H9 (cell line): ENCODE measurements at regions not wholly inside any gene's neighbourhood (a gene's known extent, or its start where the extent isn't known, plus 50 kb on each side); places are given as distances from the start of the nearest gene placed in this dataset.

Experiments used
- DNase-seq: peaks from one replicate; pipeline ENCODE4 v3.0.0-alpha.2; 2017
- H2AFZ ChIP-seq: one replicate; pipeline ENCODE4 v1.6.1; 2013; ENCODE audit warnings: mild to moderate bottlenecking, low read length, control low read depth, moderate library complexity
- H2AK5ac ChIP-seq: 2 replicates; pipeline ENCODE4 v1.6.1; 2013; ENCODE audit warnings: low read length, control low read depth, mixed read lengths; ENCODE audit not compliant: insufficient read length
- H2BK120ac ChIP-seq: one replicate; pipeline ENCODE4 v1.6.1; 2013; ENCODE audit warnings: low read depth, mild to moderate bottlenecking, low read length, control low read depth, inconsistent platforms; ENCODE audit not compliant: poor library complexity, severe bottlenecking
- H2BK12ac ChIP-seq: 2 replicates; pipeline ENCODE4 v1.6.1; 2013; ENCODE audit warnings: low read length, control low read depth, mixed read lengths, low read depth; ENCODE audit not compliant: insufficient read length
- H2BK15ac ChIP-seq: 2 replicates; pipeline ENCODE4 v1.6.1; 2013; ENCODE audit warnings: low read depth, low read length, control low read depth
- H2BK20ac ChIP-seq: one replicate; pipeline ENCODE4 v1.6.1; 2013; ENCODE audit warnings: low read depth, mild to moderate bottlenecking, low read length, control low read depth, inconsistent platforms; ENCODE audit not compliant: poor library complexity, severe bottlenecking
- H2BK5ac ChIP-seq: 2 replicates; pipeline ENCODE4 v1.6.1; 2013; ENCODE audit warnings: low read length, control low read depth, mixed read lengths; ENCODE audit not compliant: insufficient read length
- H3K14ac ChIP-seq: 2 replicates; pipeline ENCODE4 v1.6.1; 2013; ENCODE audit warnings: low read length, control low read depth; ENCODE audit not compliant: insufficient read depth
- H3K18ac ChIP-seq: 2 replicates; pipeline ENCODE4 v1.6.1; 2013; ENCODE audit warnings: low read depth, mild to moderate bottlenecking, mixed read lengths, low read length, control low read depth; ENCODE audit not compliant: insufficient read length
- H3K23ac ChIP-seq: 2 replicates; pipeline ENCODE4 v1.6.1; 2013; ENCODE audit warnings: low read length, control low read depth, mixed read lengths, low read depth; ENCODE audit not compliant: insufficient read length
- H3K23me2 ChIP-seq: 2 replicates; pipeline ENCODE4 v1.6.1; 2013; ENCODE audit warnings: low read depth, mild to moderate bottlenecking, mixed read lengths, low read length, control low read depth; ENCODE audit not compliant: insufficient read length, poor library complexity, severe bottlenecking
- H3K27ac ChIP-seq: 2 replicates; pipeline ENCODE4 v1.5.1; 2013; ENCODE audit warnings: low read length, control low read depth, mixed read lengths, low read depth; ENCODE audit not compliant: insufficient read length
- H3K27me3 ChIP-seq: 2 replicates; pipeline ENCODE4 v1.6.1; 2013; ENCODE audit warnings: low read length, control low read depth, inconsistent platforms; ENCODE audit not compliant: insufficient read depth
- H3K4ac ChIP-seq: 2 replicates; pipeline ENCODE4 v1.6.1; 2013; ENCODE audit warnings: low read depth, mild to moderate bottlenecking, control low read depth, inconsistent platforms, low read length, moderate library complexity
- H3K4me1 ChIP-seq: 2 replicates; pipeline ENCODE4 v1.6.1; 2013; ENCODE audit warnings: low read length, control low read depth, inconsistent platforms; ENCODE audit not compliant: insufficient read depth
- H3K4me2 ChIP-seq: 2 replicates; pipeline ENCODE4 v1.6.1; 2013; ENCODE audit warnings: low read length, control low read depth, mixed read lengths; ENCODE audit not compliant: insufficient read length, insufficient read depth
- H3K56ac ChIP-seq: 2 replicates; pipeline ENCODE4 v1.6.1; 2013; ENCODE audit warnings: low read depth, mild to moderate bottlenecking, mixed read lengths, low read length, control low read depth; ENCODE audit not compliant: insufficient read length
- H3K79me1 ChIP-seq: 2 replicates; pipeline ENCODE4 v1.6.1; 2013; ENCODE audit warnings: low read depth, mild to moderate bottlenecking, moderate library complexity, low read length, control low read depth, inconsistent platforms; ENCODE audit not compliant: insufficient read depth, poor library complexity, severe bottlenecking
- H3K79me2 ChIP-seq: 2 replicates; pipeline ENCODE4 v1.6.1; 2013; ENCODE audit warnings: low read length, control low read depth, inconsistent platforms; ENCODE audit not compliant: insufficient read depth
- H3K9ac ChIP-seq: 2 replicates; pipeline ENCODE4 v1.6.1; 2013; ENCODE audit warnings: low read length, control low read depth, mixed read lengths; ENCODE audit not compliant: insufficient read length; ENCODE audit errors: extremely low read depth
- H3K9me3 ChIP-seq: one replicate; pipeline ENCODE4 v1.6.1; 2013; ENCODE audit warnings: low read depth, low read length, inconsistent platforms; ENCODE audit not compliant: control insufficient read depth
- H3T11ph ChIP-seq: one replicate; pipeline ENCODE4 v1.6.1; 2013; ENCODE audit warnings: mild to moderate bottlenecking, low read length, control low read depth, inconsistent platforms
- H4K20me1 ChIP-seq: one replicate; pipeline ENCODE4 v1.6.1; 2013; ENCODE audit not compliant: control insufficient read depth, insufficient read length, insufficient read depth
- H4K5ac ChIP-seq: 2 replicates; pipeline ENCODE4 v1.6.1; 2013; ENCODE audit warnings: low read depth, mild to moderate bottlenecking, mixed read lengths, low read length, control low read depth; ENCODE audit not compliant: insufficient read length
- H4K8ac ChIP-seq: replicated peaks from 2 replicates; pipeline ENCODE4 v1.6.1; 2013; ENCODE audit warnings: low read length, control low read depth, mixed read lengths, low read depth; ENCODE audit not compliant: insufficient read length
- H4K91ac ChIP-seq: 2 replicates; pipeline ENCODE4 v1.6.1; 2013; ENCODE audit warnings: low read depth, mild to moderate bottlenecking, moderate library complexity, mixed read lengths, low read length, control low read depth; ENCODE audit not compliant: insufficient read length
- H3K27ac Mint-ChIP-seq, 3 experiments: 2 replicates in 2 of 3; 3 replicates in 1 of 3; pipeline ENCODE4 v1.8.0; 2020 to 2021; ENCODE audit warnings: mixed read lengths in 3 of 3, mild to moderate bottlenecking in 1 of 3, moderate library complexity in 1 of 3
- H3K27me3 Mint-ChIP-seq: 2 replicates; pipeline ENCODE4 v1.8.0; 2021; ENCODE audit warnings: low read depth, mild to moderate bottlenecking, moderate library complexity, mixed read lengths
- H3K36me3 Mint-ChIP-seq, 3 experiments: 2 replicates in 2 of 3; 3 replicates in 1 of 3; pipeline ENCODE4 v1.8.0; 2020 to 2021; ENCODE audit warnings: low read depth in 3 of 3, mixed read lengths in 3 of 3; ENCODE audit not compliant: insufficient read depth in 1 of 3
- H3K4me1 Mint-ChIP-seq, 2 experiments: 2 replicates each; pipeline ENCODE4 v1.8.0; 2020; ENCODE audit warnings: mixed read lengths in 2 of 2
- H3K4me3 Mint-ChIP-seq, 2 experiments: 2 replicates in 1 of 2; 3 replicates in 1 of 2; pipeline ENCODE4 v1.8.0; 2020 to 2021; ENCODE audit warnings: mild to moderate bottlenecking in 2 of 2, mixed read lengths in 2 of 2, moderate library complexity in 1 of 2
- H3K9me3 Mint-ChIP-seq, 2 experiments: 2 replicates in 1 of 2; 3 replicates in 1 of 2; pipeline ENCODE4 v1.8.0; 2020; ENCODE audit warnings: mild to moderate bottlenecking in 2 of 2, mixed read lengths in 2 of 2, moderate library complexity in 1 of 2
- WGBS: extraction: QIAGEN DNeasy Blood & Tissue Kit; methylation state at CpG from one replicate; pipeline ENCODE4 v1.1.7; 2013; ENCODE audit warnings: missing lambda C conversion rate, low lambda C conversion rate, mixed read lengths; ENCODE audit not compliant: insufficient read length; ENCODE audit errors: extremely low coverage; 5-methylcytosine and 5-hydroxymethylcytosine counted together
- TF ChIP-seq, protein P1 (sequence below): fragments of 200-600 bp; sonication (generic); conservative IDR thresholded peaks from 3 replicates; pipeline ENCODE4 v1.8.0; 2021; ENCODE audit warnings: antibody characterized with exemption, mild to moderate bottlenecking

DNA sequence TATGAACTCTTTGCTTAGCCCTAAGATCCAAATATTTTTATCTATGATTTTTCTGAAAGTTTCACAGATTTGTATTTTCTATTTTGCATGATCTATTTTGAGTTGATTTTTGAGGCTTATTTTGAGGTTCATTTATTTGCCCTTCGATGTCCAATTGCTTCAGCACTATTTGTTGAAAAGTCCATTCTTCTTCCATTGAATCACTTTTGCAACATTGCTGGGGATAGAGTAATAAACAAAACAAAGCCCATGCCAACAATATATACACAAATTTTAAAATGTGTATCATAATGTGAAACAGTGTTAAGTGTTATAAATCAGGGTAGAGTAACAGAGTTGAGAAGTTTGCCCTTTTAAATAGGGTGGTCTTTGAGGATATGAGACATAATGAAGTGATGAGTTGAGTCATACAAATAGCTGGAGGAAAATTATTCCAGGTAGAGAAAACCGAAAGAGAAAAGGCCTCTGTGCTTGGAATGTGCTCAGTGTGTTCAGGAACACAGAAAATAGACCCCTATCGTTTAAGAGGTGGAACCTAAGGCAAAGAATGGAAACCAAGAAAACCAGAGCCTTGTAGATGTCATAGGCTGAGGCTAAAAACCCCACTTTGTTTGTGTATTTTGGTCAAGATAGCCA lies 172.7 kb upstream of the NR5A2 start:
- TF ChIP-seq, protein P1, sequence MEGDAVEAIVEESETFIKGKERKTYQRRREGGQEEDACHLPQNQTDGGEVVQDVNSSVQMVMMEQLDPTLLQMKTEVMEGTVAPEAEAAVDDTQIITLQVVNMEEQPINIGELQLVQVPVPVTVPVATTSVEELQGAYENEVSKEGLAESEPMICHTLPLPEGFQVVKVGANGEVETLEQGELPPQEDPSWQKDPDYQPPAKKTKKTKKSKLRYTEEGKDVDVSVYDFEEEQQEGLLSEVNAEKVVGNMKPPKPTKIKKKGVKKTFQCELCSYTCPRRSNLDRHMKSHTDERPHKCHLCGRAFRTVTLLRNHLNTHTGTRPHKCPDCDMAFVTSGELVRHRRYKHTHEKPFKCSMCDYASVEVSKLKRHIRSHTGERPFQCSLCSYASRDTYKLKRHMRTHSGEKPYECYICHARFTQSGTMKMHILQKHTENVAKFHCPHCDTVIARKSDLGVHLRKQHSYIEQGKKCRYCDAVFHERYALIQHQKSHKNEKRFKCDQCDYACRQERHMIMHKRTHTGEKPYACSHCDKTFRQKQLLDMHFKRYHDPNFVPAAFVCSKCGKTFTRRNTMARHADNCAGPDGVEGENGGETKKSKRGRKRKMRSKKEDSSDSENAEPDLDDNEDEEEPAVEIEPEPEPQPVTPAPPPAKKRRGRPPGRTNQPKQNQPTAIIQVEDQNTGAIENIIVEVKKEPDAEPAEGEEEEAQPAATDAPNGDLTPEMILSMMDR: no peak
- H2BK15ac ChIP-seq: no peak overlapping the region
- H4K5ac ChIP-seq: no peak overlapping the region
- no CpG with 5 or more reads among the region's 3 CpGs for WGBS
- Mint-ChIP-seq H3K27me3 (no peaks in the 10 kb centered on the region), H3K9me3 (no peaks in the 10 kb centered on the region), H3K4me3 (no peak overlapping the region), H3K36me3 (no peaks in the 10 kb centered on the region), H3K27ac (no peak overlapping the region), H3K4me1 (peaks cover 10 to 18% of the 10 kb centered on the region in 2 experiments)
- no peaks in the 10 kb centered on the region for H3K27me3 ChIP-seq
- H4K91ac ChIP-seq: no peak overlapping the region
- H3K18ac ChIP-seq: no peak overlapping the region
- no peak overlapping the region for H2AK5ac ChIP-seq
- peaks cover 2% of the 10 kb centered on the region; the same call in 1 of the 2 replicates for H3K4me1 ChIP-seq
- H4K8ac ChIP-seq: no peak overlapping the region
- H2BK120ac ChIP-seq: no peak overlapping the region
- no peak for DNase-seq
- H3T11ph ChIP-seq: no peak overlapping the region
- no peaks in the 10 kb centered on the region for H3K79me1 ChIP-seq
- no peak overlapping the region for H3K4ac ChIP-seq
- H3K9me3 ChIP-seq: no peaks in the 10 kb centered on the region
- H3K23me2 ChIP-seq: no peaks in the 10 kb centered on the region
- H2AFZ ChIP-seq: no peak overlapping the region
- no peak overlapping the region for H2BK20ac ChIP-seq
- H2BK5ac ChIP-seq: no peak overlapping the region
- no peak overlapping the region for H3K14ac ChIP-seq
- no peak overlapping the region for H3K9ac ChIP-seq
- H3K27ac ChIP-seq: no peak overlapping the region
- no peak overlapping the region for H2BK12ac ChIP-seq
- no peak overlapping the region for H3K56ac ChIP-seq
- no peak overlapping the region for H3K4me2 ChIP-seq
- no peak overlapping the region for H3K23ac ChIP-seq
- H3K79me2 ChIP-seq: no peaks in the 10 kb centered on the region; the same call in 1 of the 2 replicates
- H4K20me1 ChIP-seq: no peaks in the 10 kb centered on the region
